ENCODE measurements at regions not wholly inside any gene's neighbourhood (a gene's known extent, or its start where the extent isn't known, plus 50 kb on each side); places are given as distances from the start of the nearest gene placed in this dataset.

DNA sequence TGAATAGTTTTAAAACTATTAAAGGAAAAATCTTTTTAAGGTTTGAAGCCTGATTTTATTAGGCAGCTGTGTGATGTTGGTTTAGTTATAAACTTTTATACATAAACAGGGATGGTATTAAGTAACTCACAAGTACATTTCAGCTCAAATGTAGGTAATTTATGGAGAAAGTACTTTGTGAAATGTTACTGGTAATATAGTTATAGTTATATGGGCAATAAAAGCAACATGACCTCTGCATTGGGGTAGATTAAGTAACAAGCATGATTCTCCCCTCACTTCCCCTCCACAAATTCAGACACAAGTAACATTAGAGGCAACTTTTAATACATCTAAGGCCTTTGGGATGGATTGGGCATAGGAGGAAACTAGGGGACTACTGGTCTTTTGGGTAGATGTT lies 154.3 kb upstream of the ID4 start:
- Histone ChIP-seq H3K36me3 (ENCODE audit: insufficient read depth) (no peaks in the 10 kb centered on the region), H3K4me3 (IDR thresholded peaks at IDR 0.05; ENCODE audit: insufficient read depth, low read depth, low read length) (no peak overlapping the region), H4K20me1 (ENCODE audit: insufficient read depth) (no peaks in the 10 kb centered on the region), H3K4me1 (ENCODE audit: low read depth, poor library complexity, severe bottlenecking) (no peaks in the 10 kb centered on the region), H3K27ac (no peak overlapping the region), H3K4me2 (no peak overlapping the region), H3K79me2 (ENCODE audit: insufficient read depth, low read depth) (no peaks in the 10 kb centered on the region), H3K27me3 (ENCODE audit: insufficient read depth, low read depth) (no peaks in the 10 kb centered on the region), H2AFZ (ENCODE audit: low read depth) (no peak overlapping the region), H3K9ac (no peak overlapping the region)
- TF ChIP-seq, protein P1, sequence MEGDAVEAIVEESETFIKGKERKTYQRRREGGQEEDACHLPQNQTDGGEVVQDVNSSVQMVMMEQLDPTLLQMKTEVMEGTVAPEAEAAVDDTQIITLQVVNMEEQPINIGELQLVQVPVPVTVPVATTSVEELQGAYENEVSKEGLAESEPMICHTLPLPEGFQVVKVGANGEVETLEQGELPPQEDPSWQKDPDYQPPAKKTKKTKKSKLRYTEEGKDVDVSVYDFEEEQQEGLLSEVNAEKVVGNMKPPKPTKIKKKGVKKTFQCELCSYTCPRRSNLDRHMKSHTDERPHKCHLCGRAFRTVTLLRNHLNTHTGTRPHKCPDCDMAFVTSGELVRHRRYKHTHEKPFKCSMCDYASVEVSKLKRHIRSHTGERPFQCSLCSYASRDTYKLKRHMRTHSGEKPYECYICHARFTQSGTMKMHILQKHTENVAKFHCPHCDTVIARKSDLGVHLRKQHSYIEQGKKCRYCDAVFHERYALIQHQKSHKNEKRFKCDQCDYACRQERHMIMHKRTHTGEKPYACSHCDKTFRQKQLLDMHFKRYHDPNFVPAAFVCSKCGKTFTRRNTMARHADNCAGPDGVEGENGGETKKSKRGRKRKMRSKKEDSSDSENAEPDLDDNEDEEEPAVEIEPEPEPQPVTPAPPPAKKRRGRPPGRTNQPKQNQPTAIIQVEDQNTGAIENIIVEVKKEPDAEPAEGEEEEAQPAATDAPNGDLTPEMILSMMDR (conservative IDR thresholded peaks at IDR 0.05; ENCODE audit: low read depth, low read length), result no peak

DNA sequence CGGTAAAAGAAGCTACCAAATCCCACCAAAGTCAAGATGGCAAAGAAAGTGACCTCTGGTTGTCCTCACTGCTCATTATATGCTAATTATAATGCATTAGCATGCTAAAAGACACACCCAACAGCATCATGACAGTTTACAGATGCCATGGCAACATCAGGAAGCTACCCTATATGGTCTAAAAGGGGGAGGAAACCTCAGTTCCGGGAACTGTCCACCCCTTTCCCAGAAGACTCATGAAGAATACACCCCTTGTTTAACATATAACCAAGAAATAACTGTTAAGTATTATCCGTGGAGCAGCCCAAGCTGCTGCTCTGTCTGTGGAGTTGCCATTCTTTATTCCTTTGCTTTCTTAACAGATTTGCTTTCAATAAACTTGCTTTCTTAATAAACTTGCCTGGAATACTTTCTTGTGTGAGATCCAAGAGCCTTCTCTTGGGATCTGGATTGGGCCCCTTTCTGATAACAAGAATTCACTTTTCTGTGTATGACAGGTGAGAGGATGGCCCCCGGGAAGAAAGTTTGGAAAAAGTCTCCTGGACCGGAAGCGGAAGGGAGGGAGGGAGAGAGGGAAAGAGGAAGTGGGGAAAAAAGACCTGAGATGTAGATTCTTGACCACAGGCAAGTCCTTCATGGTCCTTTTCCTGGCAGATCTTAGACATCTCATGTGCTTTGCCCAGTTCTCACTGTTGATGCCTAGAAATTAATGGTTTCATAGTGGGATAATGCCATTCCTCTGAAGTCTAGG lies 146.7 kb upstream of the ID4 start:
- Histone ChIP-seq H3K27ac (no peak overlapping the region), H3K9ac (no peak overlapping the region), H3K79me2 (ENCODE audit: insufficient read depth, low read depth) (no peaks in the 10 kb centered on the region), H3K4me1 (ENCODE audit: low read depth, poor library complexity, severe bottlenecking) (no peaks in the 10 kb centered on the region), H2AFZ (ENCODE audit: low read depth) (no peak overlapping the region), H3K27me3 (ENCODE audit: insufficient read depth, low read depth) (no peaks in the 10 kb centered on the region), H4K20me1 (ENCODE audit: insufficient read depth) (no peaks in the 10 kb centered on the region), H3K4me2 (no peak overlapping the region), H3K36me3 (ENCODE audit: insufficient read depth) (no peaks in the 10 kb centered on the region), H3K4me3 (IDR thresholded peaks at IDR 0.05; ENCODE audit: insufficient read depth, low read depth, low read length) (no peak overlapping the region)
- TF ChIP-seq, protein P1 (conservative IDR thresholded peaks at IDR 0.05; ENCODE audit: low read depth, low read length), result no peak

DNA sequence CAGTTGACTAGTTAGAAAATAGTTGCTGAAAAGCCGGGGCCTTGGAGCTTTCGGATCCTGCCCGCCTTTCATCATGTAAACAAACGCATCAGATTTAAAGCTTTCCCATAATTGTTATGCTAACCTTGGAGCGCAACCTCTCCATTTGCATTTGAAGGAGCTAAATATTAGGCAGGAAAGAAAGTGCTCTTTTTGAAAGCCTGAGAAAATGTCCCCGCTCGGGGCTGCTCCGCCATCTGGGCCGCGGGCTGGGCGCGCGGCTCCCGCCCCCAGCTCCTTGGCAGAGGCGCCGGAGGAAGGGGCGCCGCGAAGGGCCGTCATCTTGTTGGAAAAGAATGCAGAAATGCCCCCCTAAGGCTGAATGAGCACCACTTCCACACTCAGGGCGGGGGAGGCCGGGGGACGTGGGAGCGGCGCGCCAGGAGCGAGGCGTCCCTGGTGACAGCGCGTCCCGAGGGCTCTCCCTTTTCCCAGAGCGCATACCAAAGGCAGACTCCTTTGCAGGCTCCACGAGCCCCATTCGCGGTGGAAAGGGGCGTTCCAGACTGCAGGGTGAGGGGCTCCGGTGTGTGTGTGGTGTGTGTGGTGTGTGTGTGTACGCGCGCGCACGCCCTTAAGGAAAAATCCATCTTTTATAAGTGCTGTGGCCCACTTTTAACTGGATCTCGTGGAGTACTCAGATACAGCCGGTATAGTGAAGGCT lies 145.6 kb upstream of the ID4 start:
- H3K4me3 ChIP-seq (IDR thresholded peaks at IDR 0.05; ENCODE audit: insufficient read depth, low read depth, low read length), result no peak overlapping the region
- no peaks in the 10 kb centered on the region for H3K4me1 ChIP-seq (ENCODE audit: low read depth, poor library complexity, severe bottlenecking)
- no peaks in the 10 kb centered on the region for H4K20me1 ChIP-seq (ENCODE audit: insufficient read depth)
- no peaks in the 10 kb centered on the region for H3K79me2 ChIP-seq (ENCODE audit: insufficient read depth, low read depth)
- H3K36me3 ChIP-seq (ENCODE audit: insufficient read depth), result no peaks in the 10 kb centered on the region
- H3K27ac ChIP-seq, result no peak overlapping the region
- TF ChIP-seq, protein P1 (conservative IDR thresholded peaks at IDR 0.05; ENCODE audit: low read depth, low read length), result no peak
- H2AFZ ChIP-seq (ENCODE audit: low read depth), result no peak overlapping the region
- H3K4me2 ChIP-seq, result no peak overlapping the region
- no peaks in the 10 kb centered on the region for H3K27me3 ChIP-seq (ENCODE audit: insufficient read depth, low read depth)
- no peak overlapping the region for H3K9ac ChIP-seq

DNA sequence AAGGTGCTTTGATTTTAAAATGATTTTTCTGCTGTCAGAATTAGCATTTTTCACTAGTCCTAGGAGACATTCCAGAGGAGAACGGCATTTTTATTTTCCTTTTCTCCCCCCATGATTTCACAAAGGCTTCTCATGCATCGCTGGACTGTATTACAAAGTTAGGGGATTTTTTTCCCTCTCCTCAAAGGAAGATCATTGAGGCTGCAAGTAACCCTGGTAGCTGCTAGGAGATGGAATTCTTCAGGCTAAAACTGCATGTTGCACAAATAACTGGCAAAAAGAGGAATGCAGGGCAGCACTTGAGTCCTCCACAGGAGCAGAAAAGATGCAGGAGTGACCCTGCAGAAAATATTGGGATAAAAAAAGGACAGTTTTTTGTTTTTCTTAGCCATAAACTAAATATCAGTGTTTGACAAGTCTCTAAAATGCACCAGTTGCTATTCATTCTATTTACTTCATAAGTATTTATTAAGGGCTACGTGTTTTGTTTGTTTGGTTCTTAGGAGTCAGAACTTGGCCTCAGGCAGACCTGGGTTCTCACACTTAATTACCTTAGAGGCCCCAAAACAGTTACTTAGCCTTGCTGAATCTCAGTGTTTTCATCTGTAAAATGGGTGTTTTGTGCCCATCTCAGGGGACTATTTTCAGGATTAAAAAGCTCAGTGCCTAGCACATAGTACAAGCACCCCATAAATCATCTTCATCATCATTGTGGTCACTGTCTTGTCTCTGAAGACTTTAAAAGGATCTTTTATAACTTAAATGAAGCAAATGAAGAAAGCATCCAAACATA lies 144.5 kb upstream of the ID4 start:
- H3K4me3 ChIP-seq (IDR thresholded peaks at IDR 0.05; ENCODE audit: insufficient read depth, low read depth, low read length), result no peak overlapping the region
- H3K79me2 ChIP-seq (ENCODE audit: insufficient read depth, low read depth), result no peaks in the 10 kb centered on the region
- H3K27me3 ChIP-seq (ENCODE audit: insufficient read depth, low read depth), result no peaks in the 10 kb centered on the region
- no peak overlapping the region for H2AFZ ChIP-seq (ENCODE audit: low read depth)
- no peaks in the 10 kb centered on the region for H3K36me3 ChIP-seq (ENCODE audit: insufficient read depth)
- H3K4me2 ChIP-seq, result no peak overlapping the region
- TF ChIP-seq, protein P1 (conservative IDR thresholded peaks at IDR 0.05; ENCODE audit: low read depth, low read length), result no peak
- H3K4me1 ChIP-seq (ENCODE audit: low read depth, poor library complexity, severe bottlenecking), result peaks cover 5% of the 10 kb centered on the region
- H3K9ac ChIP-seq, result no peak overlapping the region
- no peaks in the 10 kb centered on the region for H4K20me1 ChIP-seq (ENCODE audit: insufficient read depth)
- no peak overlapping the region for H3K27ac ChIP-seq
